HL-60/S4 treated with retinoic acid at 250 ng/mL for 4 days and 3 days (cell line): ENCODE measurements at regions not wholly inside any gene's neighbourhood (a gene's known extent, or its start where the extent isn't known, plus 50 kb on each side); places are given as distances from the start of the nearest gene placed in this dataset.

Source experiments
- in situ Hi-C: fragments of 300-500 bp; cut with MboI; formaldehyde crosslinking; loops from 2 replicates; pipeline ENCODE4 v1.7.0; 2022; ENCODE audit warnings: low sequenced_read_pairs

DNA sequence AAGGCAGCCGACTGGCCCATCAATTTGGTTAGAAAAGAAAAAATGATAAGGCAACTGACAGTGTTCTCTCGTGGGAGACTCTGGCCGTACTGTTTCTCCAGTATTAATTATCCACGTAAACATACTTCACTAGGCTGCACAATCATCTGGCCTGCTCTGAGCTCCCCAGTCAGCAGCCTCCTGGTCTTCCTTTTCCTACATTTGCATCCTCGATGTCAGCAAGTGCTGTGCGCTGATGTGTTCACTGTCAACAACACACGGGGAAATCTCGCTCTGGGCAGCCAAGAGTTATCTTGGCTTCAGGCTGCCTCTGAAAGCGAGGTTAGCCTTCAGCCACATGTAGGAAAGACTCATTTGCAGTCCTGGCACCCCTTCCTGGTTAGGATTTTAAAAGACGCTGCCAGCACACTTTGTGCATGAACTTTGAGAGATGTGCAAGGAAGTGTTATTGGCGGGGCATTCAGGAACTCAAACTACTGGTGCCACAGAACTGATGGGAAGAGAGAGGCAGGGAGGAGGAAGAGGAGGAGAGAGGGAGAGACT is 460.5 kb upstream of the ARID1B start:
- in situ Hi-C loops, result no loop called here

DNA sequence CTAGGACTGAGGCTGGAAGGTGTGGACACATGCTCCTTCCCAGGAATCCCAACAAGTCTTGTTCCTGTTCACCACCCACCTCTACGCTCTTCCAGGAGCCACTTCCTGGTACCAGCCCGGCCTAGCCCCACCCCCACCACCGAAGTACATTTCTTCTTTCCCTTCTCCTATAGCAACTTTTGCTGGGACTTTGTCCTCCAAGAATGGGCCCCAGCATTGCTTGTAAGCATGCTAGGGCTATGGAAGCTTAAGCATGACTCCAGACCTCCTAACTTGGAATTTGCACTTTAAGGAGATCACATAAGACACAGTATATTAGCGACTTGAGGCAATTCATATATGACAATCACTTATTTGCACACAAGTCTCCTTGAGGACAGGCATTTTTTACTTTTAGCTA is 462.0 kb upstream of the ARID1B start:
- in situ Hi-C loops, result no loop called here

DNA sequence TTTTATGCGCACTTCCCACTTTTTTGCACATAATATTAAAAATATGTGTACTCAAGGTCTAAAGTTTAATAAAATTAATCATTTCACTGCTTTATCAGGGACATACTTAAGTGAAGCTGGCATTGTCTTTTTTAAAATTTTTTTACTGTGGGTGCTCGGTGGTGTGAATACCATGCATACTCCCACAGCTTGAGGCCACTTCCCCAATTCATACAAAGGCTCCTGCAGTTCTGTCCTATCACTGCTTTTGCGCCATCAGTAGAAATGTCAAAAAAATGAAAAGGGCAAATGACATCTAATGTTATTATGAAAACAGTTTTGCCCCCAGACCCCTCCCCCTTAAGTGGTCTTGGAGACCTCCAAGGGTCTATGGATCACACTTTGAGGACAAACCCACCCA is 464.1 kb upstream of the ARID1B start:
- in situ Hi-C loops, result no loop called here

DNA sequence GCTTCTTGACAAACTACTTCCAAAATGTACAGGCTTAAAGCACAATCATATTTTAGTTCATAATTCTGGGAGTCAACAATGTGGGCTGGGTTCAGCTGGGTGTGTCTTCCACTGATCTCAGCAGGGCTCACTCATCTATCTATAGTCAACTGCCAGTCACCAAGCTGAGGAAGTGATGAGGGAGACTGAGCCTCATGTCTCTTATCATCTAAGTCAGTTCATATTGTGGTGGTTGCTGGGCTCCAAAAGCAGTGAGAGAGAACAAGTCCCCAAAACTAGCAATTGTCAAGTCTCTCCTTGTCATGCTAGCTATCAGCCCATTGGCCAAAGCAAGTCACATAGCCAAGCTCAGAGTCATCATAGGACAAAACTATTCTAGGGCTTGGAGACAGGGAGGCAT is 465.9 kb upstream of the ARID1B start:
- in situ Hi-C loops, result no loop called here

DNA sequence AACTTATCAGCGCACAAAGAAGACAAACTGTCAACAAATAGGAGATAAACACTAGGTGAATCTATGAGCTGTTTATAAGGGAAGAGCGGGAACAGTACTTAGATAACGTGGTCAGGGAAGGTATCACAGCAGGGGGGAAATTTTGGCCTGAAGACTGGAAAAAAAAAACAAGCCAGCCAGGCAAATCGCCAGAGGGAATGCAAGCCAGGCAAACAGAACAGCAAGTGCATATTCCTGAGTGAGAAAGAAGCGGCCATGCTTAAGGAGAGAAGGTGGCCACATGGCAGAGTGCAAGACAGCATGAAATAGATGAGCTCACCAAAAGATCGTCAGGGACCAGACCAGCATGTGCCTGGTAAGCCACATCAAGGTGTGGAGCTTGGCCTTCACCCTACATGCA is 466.5 kb upstream of the ARID1B start:
- in situ Hi-C loops, result no loop called here

DNA sequence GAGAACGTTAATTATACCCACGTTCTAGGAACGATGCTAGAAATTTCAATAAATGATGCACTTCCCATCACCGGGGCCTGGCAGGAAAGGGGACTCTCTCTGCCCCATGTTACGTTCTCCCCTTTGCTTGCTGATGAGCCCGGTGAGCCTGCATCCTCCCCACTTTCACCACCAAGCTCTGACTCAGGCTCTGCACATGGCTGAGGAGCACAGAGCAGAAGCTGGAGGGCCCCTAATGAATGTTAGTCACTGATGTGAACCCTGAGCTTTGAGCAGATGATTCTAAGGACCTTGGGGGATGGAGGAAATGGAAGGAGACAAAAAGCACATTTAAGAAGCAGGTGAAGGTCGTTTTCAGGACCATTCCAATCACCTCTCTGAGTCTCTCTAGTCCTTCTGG is 468.2 kb upstream of the ARID1B start:
- in situ Hi-C loops, result no loop called here

DNA sequence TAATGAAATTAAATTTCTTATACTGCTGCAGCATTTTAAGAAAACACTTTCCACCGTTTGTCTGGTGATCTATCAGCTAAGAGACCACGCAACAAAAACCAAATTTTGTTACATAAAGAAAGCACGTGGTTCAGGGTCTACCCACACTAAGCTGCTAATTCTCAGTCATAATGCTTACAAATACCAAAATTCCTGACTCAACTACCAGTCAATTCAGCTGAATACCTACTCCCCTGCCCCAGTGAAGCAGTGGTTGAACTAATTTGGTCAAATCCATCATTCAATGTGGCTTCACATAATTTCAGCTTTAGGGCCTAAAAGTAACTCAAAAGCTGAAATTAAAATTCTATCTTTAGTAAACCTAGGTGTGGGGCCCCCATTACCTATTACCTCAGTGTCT is 468.6 kb upstream of the ARID1B start:
- in situ Hi-C loops, result no loop called here

DNA sequence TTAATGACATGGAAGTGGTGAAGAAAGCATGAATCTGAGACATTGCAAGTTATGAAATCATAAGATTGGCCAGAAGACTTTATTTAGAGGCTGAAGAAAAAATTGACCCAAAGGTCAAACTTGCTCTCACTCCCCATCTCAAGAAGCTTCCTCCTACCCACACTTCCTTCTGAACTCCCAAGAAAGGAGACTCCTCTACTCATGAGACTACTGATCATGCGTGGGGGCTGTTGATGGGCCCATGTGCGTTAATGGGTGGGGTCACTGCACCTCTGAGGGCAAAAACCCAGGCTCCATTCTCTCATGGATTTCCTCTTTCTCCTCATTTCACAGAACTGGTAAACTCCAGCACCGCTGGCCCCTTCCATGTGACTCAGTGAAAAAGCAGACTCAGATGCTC is 470.6 kb upstream of the ARID1B start:
- in situ Hi-C loops, result no loop called here

DNA sequence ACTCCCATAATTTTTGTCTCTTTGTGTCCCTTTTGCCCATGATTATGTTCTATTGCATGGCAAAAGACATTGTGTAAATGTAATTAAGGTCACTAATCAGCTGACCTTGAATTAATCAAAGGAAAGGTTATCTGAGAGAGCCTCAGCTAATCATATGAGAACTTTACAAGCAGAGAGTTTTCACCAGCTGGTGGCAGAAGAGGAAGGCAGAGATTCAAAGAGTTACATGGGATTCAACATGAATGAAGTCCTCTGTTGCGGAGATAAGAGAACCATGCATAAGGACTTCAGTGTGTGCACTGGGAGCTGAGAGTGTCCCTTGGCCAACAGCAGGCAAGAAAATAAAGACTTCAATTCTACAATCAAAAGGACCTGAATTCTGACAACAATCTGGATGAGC is 494.1 kb upstream of the ARID1B start:
- in situ Hi-C loops, result no loop called here

DNA sequence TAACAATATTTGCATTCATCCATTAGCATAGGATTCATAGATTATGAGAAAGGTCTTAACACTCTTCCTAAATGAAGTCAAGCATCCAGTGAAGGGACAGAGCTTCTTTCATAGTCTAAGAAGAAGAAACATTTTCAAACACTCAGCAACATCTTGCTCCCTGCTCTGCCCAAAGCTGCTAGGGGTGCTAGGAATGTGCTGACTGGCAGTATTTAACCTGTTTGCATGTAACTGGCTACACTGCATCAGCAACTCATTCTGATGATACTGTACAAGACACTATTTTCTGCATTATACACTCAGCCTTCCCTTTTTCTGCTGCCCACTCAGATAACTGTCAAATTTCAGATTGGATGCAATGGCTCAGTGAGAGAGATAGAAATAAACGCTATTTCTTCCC is 495.1 kb upstream of the ARID1B start:
- in situ Hi-C loops, result no loop called here

DNA sequence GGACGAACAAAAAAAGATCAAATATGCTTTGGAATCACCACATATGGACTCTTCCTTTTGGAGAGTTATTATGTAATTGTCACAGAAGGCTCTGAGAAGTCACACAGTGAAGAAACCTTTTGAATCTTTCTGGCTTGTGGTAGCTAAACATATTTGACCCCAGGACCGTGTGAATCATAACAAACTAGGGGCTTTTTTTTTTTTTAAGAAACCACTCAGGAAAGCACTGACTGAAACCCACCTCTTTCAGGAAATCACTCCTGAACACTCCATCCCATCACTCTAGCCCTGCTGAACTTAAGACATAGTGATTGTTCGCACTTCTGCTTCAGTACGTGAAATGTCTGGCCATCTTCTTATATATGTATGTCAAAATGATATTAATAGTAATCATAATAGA is 495.9 kb upstream of the ARID1B start:
- in situ Hi-C loops, result no loop called here

DNA sequence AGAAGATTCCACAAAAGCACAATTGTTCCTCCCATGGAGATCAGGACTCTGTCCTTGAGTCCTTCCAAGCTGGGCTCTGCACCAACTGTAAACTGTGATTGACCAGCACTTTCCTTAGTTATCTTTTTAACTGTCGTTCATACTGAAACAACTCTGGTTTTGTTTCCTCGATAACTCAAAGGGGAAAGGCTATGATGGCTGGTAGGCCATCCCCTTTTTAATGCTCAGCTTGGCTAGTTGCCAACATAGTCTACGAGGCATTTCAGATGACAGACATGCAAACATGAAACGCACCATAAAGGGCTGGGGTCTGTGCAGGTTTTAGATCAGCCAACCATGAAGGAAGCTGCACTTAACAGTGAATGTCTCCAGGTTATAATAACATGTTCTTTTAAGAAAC is 497.1 kb upstream of the ARID1B start:
- in situ Hi-C loops, result no loop called here

DNA sequence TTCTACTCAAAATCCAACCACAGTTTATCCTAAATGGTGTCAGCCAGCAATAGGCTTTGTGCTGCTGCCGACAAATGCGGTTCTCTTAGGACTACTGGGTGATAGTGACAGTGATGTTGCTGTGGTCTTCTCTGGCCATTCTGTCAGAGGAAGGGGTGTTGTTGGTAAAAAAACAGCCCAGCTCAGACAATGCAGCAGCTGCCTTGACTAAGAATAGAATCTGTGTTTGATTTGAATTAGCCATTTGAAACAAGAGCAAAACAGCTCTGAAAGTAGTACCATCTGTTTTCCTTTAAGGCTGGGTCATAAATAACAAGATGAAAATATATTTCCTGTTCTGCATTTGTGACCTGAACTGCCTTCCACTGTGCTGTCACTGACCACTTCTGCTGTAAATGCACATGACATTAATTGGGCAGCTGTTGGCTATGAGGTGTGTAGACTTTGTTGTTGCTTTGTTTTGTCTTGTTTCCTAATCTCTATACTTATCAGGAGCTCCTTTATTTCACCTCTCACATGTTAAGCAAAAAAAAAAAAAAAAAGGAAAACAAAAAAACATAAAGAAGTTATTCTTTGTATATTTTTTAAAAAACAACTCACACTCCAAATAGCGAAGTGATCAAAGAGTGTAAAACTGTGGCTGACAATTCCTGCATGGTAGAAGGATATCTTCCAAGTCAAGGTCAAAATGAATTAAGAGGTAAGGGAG is 497.8 kb upstream of the ARID1B start:
- in situ Hi-C loops, result no loop called here

DNA sequence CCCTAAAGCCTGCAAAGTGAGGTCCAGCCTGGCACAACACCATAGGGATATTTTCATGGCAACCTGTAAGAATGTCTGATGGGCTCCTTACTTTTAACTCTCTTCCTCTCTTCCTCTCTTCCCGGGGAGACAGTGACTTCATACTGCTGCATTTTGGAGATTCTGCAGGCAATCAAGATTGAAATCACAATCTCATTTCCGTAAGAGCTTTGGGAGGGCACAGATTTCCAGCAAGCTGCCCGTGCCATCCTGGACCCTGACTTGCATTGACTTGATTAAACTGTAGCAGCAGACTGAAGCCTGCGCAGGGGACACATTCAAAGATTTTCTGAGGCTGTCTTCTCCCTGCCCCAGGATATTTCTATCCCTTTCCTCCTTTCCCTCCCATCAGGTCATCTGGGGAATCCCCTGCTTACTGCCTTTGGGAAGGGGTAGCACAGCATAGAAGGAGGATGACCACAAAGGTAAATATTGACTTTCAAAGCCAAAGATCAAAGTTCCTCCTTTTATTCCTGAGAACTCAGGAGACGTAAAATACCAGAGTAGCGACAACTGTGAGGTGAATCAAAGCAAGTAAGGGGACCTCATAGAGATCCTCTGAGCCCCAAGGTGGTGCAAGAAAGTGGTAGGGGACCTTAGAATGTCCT is 504.0 kb upstream of the ARID1B start:
- in situ Hi-C loops, result no loop called here

DNA sequence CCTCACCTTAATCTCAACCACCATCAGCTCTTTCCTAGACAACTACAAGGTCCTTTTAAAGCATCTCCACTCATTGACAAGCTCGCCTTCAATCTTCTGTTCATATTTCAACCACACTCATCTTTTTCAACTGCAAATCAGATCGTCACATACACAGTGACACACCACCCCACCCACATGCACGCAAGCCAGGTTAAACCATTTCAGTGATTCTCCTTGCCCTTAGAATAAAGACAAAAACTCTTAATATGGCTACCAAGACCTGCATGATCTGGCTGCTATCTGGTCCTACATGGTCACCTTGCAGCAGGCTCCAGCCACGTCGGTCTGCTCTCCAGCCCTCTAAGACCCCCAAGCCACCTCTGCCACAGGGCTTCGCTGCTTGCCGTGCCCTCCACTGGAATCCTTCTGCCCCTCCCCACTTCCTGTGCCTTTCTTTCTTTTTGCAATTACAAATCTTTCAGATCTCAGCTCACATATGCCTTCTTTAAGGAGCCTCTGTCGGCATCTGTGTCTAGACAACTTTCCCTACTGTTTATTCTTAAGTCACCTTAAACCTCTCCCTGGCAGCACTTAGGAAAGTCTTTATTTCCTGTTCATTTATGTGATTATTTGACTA is 507.3 kb upstream of the ARID1B start:
- in situ Hi-C loops, result no loop called here

DNA sequence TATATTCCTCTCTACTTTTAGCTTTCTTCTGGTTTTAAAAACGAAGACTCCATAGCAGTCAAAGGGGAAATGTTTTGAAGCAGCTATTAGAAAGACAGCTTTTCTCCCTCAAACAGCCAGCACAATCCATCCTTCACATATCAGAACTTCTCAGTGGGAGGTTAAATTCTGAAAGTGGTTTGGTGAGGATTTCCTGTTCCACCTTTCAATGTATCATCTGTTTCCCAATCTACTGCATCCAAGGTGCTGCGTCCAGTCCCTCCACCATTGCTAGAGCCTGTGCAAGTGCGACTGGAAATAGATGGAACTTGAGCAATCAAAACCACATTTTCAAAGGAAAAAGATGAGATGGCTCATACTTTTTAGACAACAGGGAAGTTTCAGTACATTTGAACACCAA is 508.3 kb upstream of the ARID1B start:
- in situ Hi-C loops, result no loop called here

DNA sequence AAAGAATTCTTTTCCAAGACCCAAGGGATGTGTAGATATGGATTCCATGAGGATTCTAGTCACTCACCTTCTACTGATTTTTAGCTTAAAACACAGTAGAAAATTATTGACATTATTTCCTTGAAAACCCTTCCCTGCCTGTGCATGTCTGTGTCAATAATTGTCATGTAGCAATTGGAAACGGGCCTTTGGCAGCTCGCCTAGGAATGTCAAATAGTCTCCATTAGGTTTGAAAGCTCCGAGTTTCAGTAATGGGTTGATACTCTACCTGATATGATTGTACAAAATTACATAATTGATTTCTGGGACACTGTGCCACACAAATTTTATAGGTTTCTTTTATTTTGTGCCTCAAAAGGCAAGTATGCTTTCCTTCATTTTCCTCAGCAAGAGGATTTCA is 515.2 kb upstream of the ARID1B start:
- in situ Hi-C loops, result no loop called here

DNA sequence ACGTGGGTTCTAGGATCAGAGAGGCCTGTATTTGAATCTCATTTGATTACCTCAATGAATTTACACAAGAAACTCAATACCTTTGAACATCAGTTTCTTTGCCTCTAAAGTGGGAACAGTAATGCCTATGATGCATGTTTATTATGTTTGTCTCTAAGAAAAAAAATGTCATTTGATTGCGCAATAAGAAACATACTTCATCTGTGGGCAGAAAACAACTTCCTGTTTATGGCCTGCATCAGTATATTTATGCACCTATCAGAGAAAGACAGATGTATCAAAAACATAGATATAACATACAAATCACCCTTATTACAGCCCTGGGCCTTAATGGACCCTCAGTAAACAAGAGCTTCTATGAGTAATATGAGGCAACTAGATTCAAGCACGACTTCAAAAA is 516.4 kb upstream of the ARID1B start:
- in situ Hi-C loops, result no loop called here

DNA sequence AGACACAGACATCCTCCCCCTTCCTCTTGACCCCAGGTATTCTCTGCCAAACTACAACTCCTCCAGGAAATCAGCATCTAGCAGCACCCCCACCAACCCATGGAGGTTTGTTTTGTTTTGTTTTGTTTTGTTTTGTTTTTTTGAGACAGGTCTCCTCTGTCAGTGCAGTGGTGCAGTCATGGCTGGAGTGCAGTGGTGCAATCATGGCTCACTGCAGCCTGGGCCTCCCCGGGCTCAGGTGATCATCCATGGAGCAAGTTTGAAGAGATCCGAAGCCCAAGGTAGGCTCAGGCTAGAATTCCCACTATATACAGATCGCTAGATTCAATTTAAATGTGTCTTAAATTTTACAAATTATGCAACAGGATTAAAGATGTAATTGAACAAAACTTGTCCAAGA is 518.2 kb upstream of the ARID1B start:
- in situ Hi-C loops, result no loop called here

DNA sequence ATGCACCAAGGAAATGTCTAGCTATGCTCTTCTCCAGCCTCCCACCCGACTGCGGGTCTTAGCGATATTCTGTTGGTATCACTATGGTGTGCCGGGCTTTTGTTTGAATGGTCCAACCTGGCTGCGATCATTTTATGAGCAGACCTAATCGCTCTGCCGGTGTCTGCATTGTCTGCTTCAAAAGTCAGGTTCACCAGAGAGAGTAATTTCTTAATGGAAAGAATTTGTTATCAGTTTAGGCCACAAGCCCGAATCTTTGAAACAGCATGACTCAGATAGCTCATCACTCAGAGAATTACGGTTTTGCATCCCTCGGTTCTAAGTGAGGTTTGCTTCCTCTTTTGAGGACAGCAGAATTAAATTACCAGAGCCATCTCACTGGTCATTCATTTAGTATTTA is 521.0 kb upstream of the ARID1B start:
- in situ Hi-C loops, result no loop called here

DNA sequence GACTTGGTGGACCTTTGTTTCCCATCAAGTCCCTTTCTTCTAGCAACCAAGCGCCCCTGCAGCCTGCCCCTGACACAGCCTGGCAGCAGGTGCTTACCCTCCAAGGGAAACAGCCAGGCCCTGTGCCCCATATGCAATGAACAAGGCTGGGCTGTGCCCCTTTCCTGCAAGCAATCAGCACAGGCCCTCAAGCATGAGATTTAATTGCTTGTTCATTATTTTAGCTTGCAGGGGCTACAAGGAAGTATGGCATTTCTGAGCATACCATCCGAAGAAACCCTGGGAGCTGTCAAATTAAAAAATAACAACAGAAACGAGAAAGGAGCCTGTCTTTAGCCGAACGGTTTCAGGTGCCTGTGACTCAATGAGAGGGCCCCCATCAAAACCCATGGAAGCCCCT is 522.9 kb upstream of the ARID1B start:
- in situ Hi-C loops, result no loop called here

DNA sequence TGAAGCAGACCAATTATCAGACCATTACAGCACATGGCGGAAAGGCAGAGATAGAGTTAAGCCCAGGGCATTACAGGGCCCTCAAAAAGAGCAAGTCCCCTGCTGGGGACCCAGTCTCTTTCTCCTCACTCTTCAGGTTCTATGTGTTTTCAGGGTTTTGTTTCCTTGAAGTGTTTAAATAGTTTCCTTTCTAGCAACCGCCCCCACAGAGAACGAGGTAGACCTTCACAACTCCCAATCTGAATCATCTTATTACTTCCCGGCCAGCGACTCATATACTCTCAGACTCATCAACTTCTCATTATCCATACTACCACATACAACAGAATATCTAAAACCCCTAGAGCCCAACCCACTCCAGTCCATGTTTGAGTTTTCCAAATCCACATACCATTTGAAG is 526.6 kb upstream of the ARID1B start:
- in situ Hi-C loops, result no loop called here
